GM12878 (cell line): ENCODE measurements at regions not wholly inside any gene's neighbourhood (a gene's known extent, or its start where the extent isn't known, plus 50 kb on each side); places are given as distances from the start of the nearest gene placed in this dataset.

Source experiments
- ATAC-seq: fragments of 200-7000 bp; cut with Tn5 transposase; 3 replicates; pipeline ENCODE4 v1.9.1; 2020; ENCODE audit warnings: mild to moderate bottlenecking, moderate library complexity
- BruUV-seq: library from RNA; stranded (reverse); fragments of 400-500 nt; replicated peaks from 2 replicates; lab custom pipeline; 2021; lab: Mats Ljungman, UMichigan
- CTCF ChIA-PET: fragments of 300-600 bp; sonication (Branson Sonifier 250); formaldehyde crosslinking; extraction: SDS; loops from one replicate; lab custom pipeline; 2021; ENCODE audit warnings: inconsistent platforms; lab: Yijun Ruan, JAX
- POLR2A ChIA-PET: fragments of 350-600 bp; formaldehyde crosslinking; extraction: SDS; loops from one replicate; lab custom pipeline; 2021; ENCODE audit warnings: inconsistent platforms; lab: Charles Lee
- RAD21 ChIA-PET: fragments of 300-600 bp; sonication (Branson Sonifier 250); formaldehyde crosslinking; loops from one replicate; lab custom pipeline; 2023; ENCODE audit warnings: antibody characterized with exemption; ENCODE audit not compliant: unreplicated experiment; lab: Charles Lee
- SMC1A ChIA-PET: fragments of 300-600 bp; sonication (Branson Sonifier 250); formaldehyde crosslinking; loops from one replicate; lab custom pipeline; 2023; ENCODE audit not compliant: unreplicated experiment, uncharacterized antibody; lab: Charles Lee
- DNase-seq: peaks from one replicate; pipeline ENCODE4 v3.0.0-alpha.2; 2011; ENCODE audit warnings: low read depth, low spot score
- FAIRE-seq: peaks from 3 replicates; lab custom pipeline; 2011; peaks lifted over from hg19 to GRCh38; lab: Jason Lieb, UNC
- H2AFZ ChIP-seq: 2 replicates; pipeline ENCODE4 v1.6.0; 2011; ENCODE audit warnings: low read depth, low read length, control low read depth; ENCODE audit not compliant: control insufficient read depth
- H3K27ac ChIP-seq: 2 replicates; pipeline ENCODE4 v1.5.1; 2011; ENCODE audit warnings: control low read depth; ENCODE audit not compliant: control insufficient read depth, insufficient read depth
- H3K27me3 ChIP-seq, 2 experiments: replicated peaks in 1 of 2; 2 replicates each; pipeline versions ENCODE4 v1.6.0 to v1.6.1; 2011; ENCODE audit warnings: low read length in 1 of 2; ENCODE audit not compliant: control insufficient read depth in 2 of 2, insufficient read depth in 2 of 2
- H3K36me3 ChIP-seq, 2 experiments: 2 replicates each; pipeline ENCODE4 v1.5.1; 2011; ENCODE audit warnings: low read length in 1 of 2; ENCODE audit not compliant: control insufficient read depth in 2 of 2, insufficient read depth in 2 of 2
- H3K4me1 ChIP-seq: 2 replicates; pipeline ENCODE4 v1.6.1; 2011; ENCODE audit warnings: mild to moderate bottlenecking, low read length, moderate library complexity, mixed read lengths; ENCODE audit not compliant: control insufficient read depth, insufficient read depth
- H3K4me2 ChIP-seq: 2 replicates; pipeline ENCODE4 v1.6.0; 2011; ENCODE audit warnings: control low read depth; ENCODE audit not compliant: control insufficient read depth, insufficient read depth
- H3K4me3 ChIP-seq: fragments of 200-600 bp; sonication (generic); 2 replicates; pipeline ENCODE4 v1.5.1; 2016
- H3K79me2 ChIP-seq: 2 replicates; pipeline ENCODE4 v1.6.0; 2011; ENCODE audit warnings: low read length; ENCODE audit not compliant: control insufficient read depth, insufficient read depth
- H3K9ac ChIP-seq: 2 replicates; pipeline ENCODE4 v1.8.0; 2011; ENCODE audit warnings: low read length, control low read depth, mixed read lengths; ENCODE audit not compliant: control insufficient read depth, insufficient read depth
- H3K9me3 ChIP-seq: replicated peaks from 3 replicates; pipeline ENCODE4 v1.5.1; 2011; ENCODE audit warnings: mild to moderate bottlenecking, low read length; ENCODE audit not compliant: control insufficient read depth, insufficient read depth
- H4K20me1 ChIP-seq: 2 replicates; pipeline ENCODE4 v1.6.0; 2011; ENCODE audit not compliant: control insufficient read depth, insufficient read depth
- ASH2L ChIP-seq: fragments of 300-600, 200-600 bp; sonication (generic); IDR thresholded peaks from 2 replicates; pipeline ENCODE4 v1.6.1; 2017; ENCODE audit warnings: low read depth, mild to moderate bottlenecking, borderline replicate concordance
- BCL11A ChIP-seq: IDR thresholded peaks from 2 replicates; pipeline ENCODE4 v1.6.1; 2011; ENCODE audit warnings: low read depth, low read length
- CREB1 ChIP-seq: IDR thresholded peaks from 2 replicates; pipeline ENCODE4 v1.6.1; 2012; ENCODE audit warnings: low read depth, mild to moderate bottlenecking, inconsistent platforms
- CREM ChIP-seq: IDR thresholded peaks from 2 replicates; pipeline ENCODE4 v1.6.1; 2014; ENCODE audit warnings: antibody characterized with exemption, low read depth
- ESRRA ChIP-seq: IDR thresholded peaks from 2 replicates; pipeline ENCODE4 v1.6.1; 2012; ENCODE audit warnings: mild to moderate bottlenecking, low read length, improper control_type of control experiment
- FOS ChIP-seq: IDR thresholded peaks from 3 replicates; pipeline ENCODE4 v1.6.1; 2011; ENCODE audit warnings: borderline replicate concordance; ENCODE audit not compliant: insufficient read length; ENCODE audit errors: extremely low read depth
- JUNB ChIP-seq: IDR thresholded peaks from 2 replicates; pipeline ENCODE4 v1.6.1; 2016; ENCODE audit warnings: antibody characterized with exemption, mild to moderate bottlenecking
- JUND ChIP-seq: IDR thresholded peaks from 2 replicates; pipeline ENCODE4 v1.6.1; 2012; ENCODE audit warnings: low read depth, mild to moderate bottlenecking, low read length, improper control_type of control experiment, moderate library complexity
- KLF5 ChIP-seq: fragments of 450-650 bp; IDR thresholded peaks from 2 replicates; pipeline ENCODE4 v1.6.1; 2014; ENCODE audit warnings: mild to moderate bottlenecking; ENCODE audit not compliant: partially characterized antibody
- NBN ChIP-seq: fragments of 450-650 bp; IDR thresholded peaks from 2 replicates; pipeline ENCODE4 v1.6.1; 2016
- NFXL1 ChIP-seq: fragments of 450-650 bp; IDR thresholded peaks from 2 replicates; pipeline ENCODE4 v1.6.1; 2017; ENCODE audit warnings: antibody characterized with exemption, mild to moderate bottlenecking, borderline replicate concordance
- RBBP5 ChIP-seq: fragments of 200-600 bp; sonication (generic); conservative IDR thresholded peaks from 2 replicates; pipeline ENCODE4 v1.6.1; 2016
- RFX5 ChIP-seq: IDR thresholded peaks from 2 replicates; pipeline ENCODE4 v1.6.1; 2011; ENCODE audit warnings: low read depth, low read length, improper control_type of control experiment
- SKIL ChIP-seq: fragments of 450-650 bp; IDR thresholded peaks from 2 replicates; pipeline ENCODE4 v1.6.1; 2017; ENCODE audit warnings: mild to moderate bottlenecking, low read depth, inconsistent platforms; ENCODE audit not compliant: poor library complexity, severe bottlenecking
- SP1 ChIP-seq: IDR thresholded peaks from one replicate; pipeline ENCODE4 v1.6.1; 2011; ENCODE audit warnings: low read depth, low read length
- ZBED1 ChIP-seq: IDR thresholded peaks from 2 replicates; pipeline ENCODE4 v1.6.1; 2016; ENCODE audit warnings: borderline replicate concordance
- ZNF622 ChIP-seq: fragments of 450-650 bp; IDR thresholded peaks from 2 replicates; pipeline ENCODE4 v1.6.1; 2017; ENCODE audit warnings: mild to moderate bottlenecking, inconsistent platforms
- WGBS: methylation state at CpG from one replicate; pipeline ENCODE4 v1.1.6; 2016; ENCODE audit warnings: low lambda C conversion rate; ENCODE audit not compliant: insufficient replicate concordance, insufficient coverage; ENCODE audit errors: missing lambda C conversion rate; 5-methylcytosine and 5-hydroxymethylcytosine counted together
- in situ Hi-C: fragments of 300-500 bp; cut with MboI; formaldehyde crosslinking; loops from 9 replicates; pipeline ENCODE4 v1.14.3; 2018; ENCODE audit warnings: mixed read lengths
- intact Hi-C: fragments of 100-400 bp; cut with micrococcal nuclease; formaldehyde crosslinking; loops from one replicate; pipeline ENCODE4 v1.14.2; 2022; ENCODE audit not compliant: unreplicated experiment

- TF ChIP-seq ASH2L: no peak
Measured at GRCh38 chr19:32058131-32058530, 287.3 kb upstream of the ZNF507 start (continued).

- POLR2A ChIA-PET: no interaction called here
- RAD21 ChIA-PET: no interaction called here
Measured at GRCh38 chr19:32061315-32061714, 284.1 kb upstream of the ZNF507 start.

GRCh38 chr19:32063601-32064000 is 281.8 kb upstream of the ZNF507 start:
- no peak for ATAC-seq
- Histone ChIP-seq H3K79me2 (no peaks in the 10 kb centered on the region), H3K4me2 (no peak overlapping the region), H2AFZ (no peak overlapping the region), H3K27ac (no peak overlapping the region), H3K4me3 (no peak overlapping the region), H3K36me3 (no peaks in the 10 kb centered on the region), H4K20me1 (no peaks in the 10 kb centered on the region), H3K27me3 (no peaks in the 10 kb centered on the region), H3K9ac (no peak overlapping the region), H3K4me1 (no peaks in the 10 kb centered on the region), H3K9me3 (no peaks in the 10 kb centered on the region; the same call in 2 of the 3 replicates)
- ChIA-PET RAD21 (no interaction called here), CTCF (no interaction called here), SMC1A (no interaction called here), POLR2A (no interaction called here)
- TF ChIP-seq CREB1 (no peak), ZNF622 (no peak), BCL11A (no peak), NBN (no peak), SP1 (no peak), NFXL1 (no peak), FOS (no peak), KLF5 (no peak), SKIL (no peak)
- no peak for FAIRE-seq
- WGBS: 60% methylated on average over 10 of the region's 10 CpGs
- DNase-seq: no peak
- intact Hi-C loops: no loop called here
- no TSS peak for BruUV-seq
- in situ Hi-C loops: no loop called here

More at GRCh38 chr19:32061315-32061714, 284.1 kb upstream of the ZNF507 start:
- in situ Hi-C loops: no loop called here
- no TSS peak for BruUV-seq
- SMC1A ChIA-PET: no interaction called here
- no peaks in the 10 kb centered on the region for H3K27me3 ChIP-seq
- H3K4me2 ChIP-seq: no peak overlapping the region
- H3K4me1 ChIP-seq: no peaks in the 10 kb centered on the region
- H4K20me1 ChIP-seq: no peaks in the 10 kb centered on the region
- no peaks in the 10 kb centered on the region for H3K79me2 ChIP-seq
- CTCF ChIA-PET: no interaction called here
- no peak overlapping the region for H2AFZ ChIP-seq
- ATAC-seq (no peak), FAIRE-seq (no peak), DNase-seq (no peak)
- WGBS: 36% methylated on average over 1 of the region's 1 CpG
- no peaks in the 10 kb centered on the region; the same call in 2 of the 3 replicates for H3K9me3 ChIP-seq
- no peaks in the 10 kb centered on the region for H3K36me3 ChIP-seq
- H3K27ac ChIP-seq: no peak overlapping the region
- intact Hi-C loops: no loop called here
- H3K4me3 ChIP-seq: no peak overlapping the region
- TF ChIP-seq RFX5 (no peak), JUND (no peak), JUNB (no peak), CREM (no peak), ZBED1 (no peak), ESRRA (no peak), SP1 (no peak), RBBP5 (no peak)
- no peak overlapping the region for H3K9ac ChIP-seq
